Neuronal stem cell (in vitro differentiated cells): ENCODE measurements at regions not wholly inside any gene's neighbourhood (a gene's known extent, or its start where the extent isn't known, plus 50 kb on each side); places are given as distances from the start of the nearest gene placed in this dataset.

Source experiments
- DNase-seq: peaks from one replicate; pipeline ENCODE4 v3.0.0-alpha.2; 2013; ENCODE audit warnings: low spot score
- H2AFZ ChIP-seq: one replicate; pipeline ENCODE4 v1.6.1; 2013; ENCODE audit warnings: mild to moderate bottlenecking, low read length, inconsistent platforms
- H2AK5ac ChIP-seq: 2 replicates; pipeline ENCODE4 v1.6.1; 2013; ENCODE audit warnings: low read depth, mild to moderate bottlenecking, inconsistent platforms, low read length, moderate library complexity, mixed read lengths
- H2BK120ac ChIP-seq: 2 replicates; pipeline ENCODE4 v1.6.1; 2013; ENCODE audit warnings: low read depth, mild to moderate bottlenecking, inconsistent platforms, low read length, moderate library complexity, mixed read lengths
- H2BK12ac ChIP-seq: one replicate; pipeline ENCODE4 v1.6.1; 2013; ENCODE audit warnings: low read length, inconsistent platforms
- H2BK15ac ChIP-seq: 2 replicates; pipeline ENCODE4 v1.6.1; 2013; ENCODE audit warnings: mild to moderate bottlenecking, low read length, inconsistent platforms, mixed read lengths
- H2BK5ac ChIP-seq: one replicate; pipeline ENCODE4 v1.6.1; 2013; ENCODE audit warnings: inconsistent platforms, mild to moderate bottlenecking, low read length, moderate library complexity
- H3K14ac ChIP-seq: one replicate; pipeline ENCODE4 v1.6.1; 2013; ENCODE audit warnings: low read length, inconsistent platforms
- H3K18ac ChIP-seq: 2 replicates; pipeline ENCODE4 v1.6.1; 2013; ENCODE audit warnings: low read length, inconsistent platforms
- H3K23ac ChIP-seq: 2 replicates; pipeline ENCODE4 v1.6.1; 2013; ENCODE audit warnings: low read depth, mild to moderate bottlenecking, mixed read lengths, low read length, inconsistent platforms; ENCODE audit not compliant: poor library complexity
- H3K27ac ChIP-seq: replicated peaks from 3 replicates; pipeline ENCODE4 v1.5.1; 2013; ENCODE audit warnings: low read length, inconsistent platforms
- H3K27me3 ChIP-seq, 3 experiments: 2 replicates each; pipeline ENCODE4 v1.6.1; 2013; ENCODE audit warnings: low read length in 3 of 3, mild to moderate bottlenecking in 2 of 3, inconsistent platforms in 1 of 3, low read depth in 1 of 3, mixed read lengths in 1 of 3, moderate library complexity in 1 of 3; ENCODE audit not compliant: control insufficient read depth in 3 of 3, insufficient read depth in 3 of 3
- H3K36me3 ChIP-seq, 2 donors: replicated peaks in 1 of 2; 2 replicates each; pipeline ENCODE4 v1.6.1; 2013; ENCODE audit warnings: low read length in 2 of 2; ENCODE audit not compliant: control insufficient read depth in 2 of 2, insufficient read depth in 2 of 2
- H3K4ac ChIP-seq: 2 replicates; pipeline ENCODE4 v1.6.1; 2013; ENCODE audit warnings: inconsistent platforms, mild to moderate bottlenecking, low read length, moderate library complexity
- H3K4me1 ChIP-seq, 2 donors: 1 replicate in 1 of 2; 2 replicates in 1 of 2; pipeline ENCODE4 v1.6.1; 2013; ENCODE audit warnings: low read length in 2 of 2, low read depth in 1 of 2; ENCODE audit not compliant: control insufficient read depth in 2 of 2, insufficient read depth in 1 of 2
- H3K4me2 ChIP-seq: one replicate; pipeline ENCODE4 v1.6.1; 2013; ENCODE audit warnings: mild to moderate bottlenecking, low read length, inconsistent platforms; ENCODE audit not compliant: insufficient read depth, poor library complexity, severe bottlenecking
- H3K4me3 ChIP-seq, 2 donors: 2 replicates each; pipeline ENCODE4 v1.5.1; 2013; ENCODE audit warnings: low read length in 2 of 2, mild to moderate bottlenecking in 2 of 2, inconsistent platforms in 1 of 2, moderate library complexity in 1 of 2
- H3K79me1 ChIP-seq: one replicate; pipeline ENCODE4 v1.6.1; 2013; ENCODE audit warnings: low read depth, mild to moderate bottlenecking, inconsistent platforms, low read length, moderate library complexity
- H3K9ac ChIP-seq: one replicate; pipeline ENCODE4 v1.6.1; 2013; ENCODE audit warnings: mild to moderate bottlenecking, low read depth, low read length, inconsistent platforms; ENCODE audit not compliant: poor library complexity
- H3K9me3 ChIP-seq, 2 donors: replicated peaks in 1 of 2; 2 replicates each; pipeline versions ENCODE3 to v1.6.1; 2013; ENCODE audit warnings: low read length in 2 of 2, mild to moderate bottlenecking in 2 of 2, inconsistent platforms in 1 of 2, low read depth in 1 of 2, mixed read lengths in 1 of 2, moderate library complexity in 1 of 2; ENCODE audit not compliant: control insufficient read depth in 2 of 2, insufficient read depth in 1 of 2
- H4K8ac ChIP-seq: one replicate; pipeline ENCODE4 v1.6.1; 2013; ENCODE audit warnings: low read depth, mild to moderate bottlenecking, inconsistent platforms, low read length, moderate library complexity
- H4K91ac ChIP-seq: one replicate; pipeline ENCODE4 v1.6.1; 2013; ENCODE audit warnings: low read length, low read depth, mild to moderate bottlenecking, inconsistent platforms; ENCODE audit not compliant: poor library complexity
- WGBS, 2 donors: extraction: QIAGEN DNeasy Blood & Tissue Kit; methylation state at CpG; one replicate each; pipeline ENCODE4 v1.1.7; 2013; ENCODE audit warnings: missing lambda C conversion rate in 2 of 2, mixed read lengths in 1 of 2; ENCODE audit not compliant: insufficient read length in 2 of 2, insufficient replicate concordance in 1 of 2; ENCODE audit errors: extremely low coverage in 2 of 2; 5-methylcytosine and 5-hydroxymethylcytosine counted together

DNA sequence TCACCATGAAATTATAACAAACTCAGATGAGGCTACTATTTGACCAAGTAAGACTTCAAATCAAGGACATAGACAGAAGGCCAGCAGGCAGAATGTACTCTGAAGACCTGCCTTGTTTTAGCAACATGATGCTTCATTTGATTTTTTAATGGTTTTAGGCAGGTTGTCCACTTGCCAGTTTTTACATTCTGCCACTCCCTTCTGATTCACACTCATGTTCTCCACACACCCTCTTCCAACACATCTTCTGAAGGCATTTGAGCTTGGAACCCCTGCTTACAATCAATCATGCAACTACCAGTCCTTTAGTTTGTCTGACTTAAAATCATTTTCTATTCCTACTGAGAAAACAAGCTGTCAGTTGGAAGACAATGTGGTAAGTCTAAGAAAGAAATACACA is 114.9 kb upstream of the SMIM31 start:
- H3K9ac ChIP-seq, result no peak overlapping the region
- H3K9me3 ChIP-seq, result no peaks in the 10 kb centered on the region
- H3K4me3 ChIP-seq, result no peak overlapping the region
- no peaks in the 10 kb centered on the region for H3K27me3 ChIP-seq
- no peak overlapping the region for H3K4ac ChIP-seq
- no peak overlapping the region for H3K23ac ChIP-seq
- H3K14ac ChIP-seq, result no peak overlapping the region
- no peak overlapping the region for H3K27ac ChIP-seq
- no peaks in the 10 kb centered on the region for H3K79me1 ChIP-seq
- DNase-seq, result no peak
- H2BK12ac ChIP-seq, result no peak overlapping the region
- no peaks in the 10 kb centered on the region for H3K4me1 ChIP-seq
- no peak overlapping the region for H2AFZ ChIP-seq
- H3K18ac ChIP-seq, result no peak overlapping the region
- H4K91ac ChIP-seq, result no peak overlapping the region
- H3K4me2 ChIP-seq, result no peak overlapping the region
- H2AK5ac ChIP-seq, result no peak overlapping the region
- no peak overlapping the region for H2BK5ac ChIP-seq
- H3K36me3 ChIP-seq, result no peaks in the 10 kb centered on the region
- no peak overlapping the region for H4K8ac ChIP-seq
- H2BK15ac ChIP-seq, result no peak overlapping the region
- no peak overlapping the region for H2BK120ac ChIP-seq

DNA sequence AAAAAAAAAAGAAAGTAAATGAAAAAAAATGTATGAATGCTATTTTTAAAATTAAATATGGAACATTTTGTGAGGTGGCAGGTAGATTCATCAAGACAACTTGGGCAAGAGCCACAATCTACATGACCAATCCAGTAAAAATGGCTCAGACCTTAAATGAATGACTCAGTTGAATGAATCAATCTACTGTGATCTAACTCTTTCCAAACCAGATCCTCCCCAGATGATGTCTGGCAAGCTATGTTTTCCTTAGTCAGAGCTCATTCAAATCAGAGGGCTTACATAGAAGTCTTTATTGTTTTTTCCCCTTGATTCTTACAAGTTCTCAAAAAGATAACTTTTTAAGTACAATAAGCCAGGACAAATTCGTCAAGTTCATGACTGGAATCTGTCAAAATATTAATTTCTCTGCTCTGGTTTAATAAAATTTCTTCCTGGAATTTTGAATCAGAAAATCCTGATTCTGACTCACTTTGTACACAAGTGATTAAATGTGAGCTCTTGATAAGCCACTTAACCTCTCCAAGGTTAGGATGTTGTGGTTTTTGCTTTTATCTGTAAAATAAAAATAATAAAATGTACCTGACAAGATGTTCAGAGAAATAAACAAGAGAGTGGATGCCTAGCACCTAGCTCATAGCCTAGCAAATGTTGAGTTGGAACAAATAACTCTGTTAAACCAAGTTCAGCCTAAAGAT is 105.6 kb upstream of the SMIM31 start:
- WGBS, 2 donors, result no CpG with 5 or more reads among the region's 1 CpG
- no peak overlapping the region for H3K4me3 ChIP-seq

DNA sequence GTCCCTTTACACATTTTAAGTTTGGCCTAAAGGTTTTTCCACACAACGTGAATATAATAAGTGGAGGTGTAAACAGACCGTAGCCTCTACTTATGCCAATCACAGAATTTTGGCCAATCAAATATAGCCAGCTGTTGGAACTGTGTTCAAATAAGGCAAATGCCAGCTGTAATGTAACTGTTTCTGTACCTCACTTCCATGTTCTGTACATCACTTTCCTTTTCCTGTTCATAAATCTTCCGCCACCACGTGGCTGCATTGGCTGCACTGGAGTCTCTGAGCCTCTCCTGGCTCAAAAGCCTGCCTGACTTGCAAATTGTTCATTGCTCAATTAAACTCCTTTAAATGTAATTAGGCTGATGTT is 105.1 kb upstream of the SMIM31 start:
- no peak for DNase-seq
- Histone ChIP-seq H2AFZ (no peak overlapping the region), H3K14ac (no peak overlapping the region), H3K27ac (no peak overlapping the region), H2AK5ac (no peak overlapping the region), H3K4me1 (peaks cover 0 to 6% of the 10 kb centered on the region in 2 donors), H3K9ac (no peak overlapping the region), H3K4me3 (no peak overlapping the region), H2BK120ac (no peak overlapping the region), H3K79me1 (no peaks in the 10 kb centered on the region), H3K36me3 (no peaks in the 10 kb centered on the region), H3K27me3 (no peaks in the 10 kb centered on the region), H4K8ac (no peak overlapping the region), H3K18ac (no peak overlapping the region), H2BK12ac (no peak overlapping the region), H4K91ac (no peak overlapping the region), H3K4me2 (no peak overlapping the region), H2BK5ac (no peak overlapping the region), H2BK15ac (no peak overlapping the region), H3K9me3 (no peaks in the 10 kb centered on the region), H3K4ac (no peak overlapping the region), H3K23ac (no peak overlapping the region)
- no CpG with 5 or more reads among the region's 4 CpGs for WGBS, 2 donors

More for the DNA sequence above, 105.6 kb upstream of the SMIM31 start:
- H3K9ac ChIP-seq, result no peak overlapping the region
- no peak overlapping the region for H3K18ac ChIP-seq
- H3K27ac ChIP-seq, result no peak overlapping the region
- no peak overlapping the region for H3K23ac ChIP-seq
- peaks cover 0 to 6% of the 10 kb centered on the region in 2 donors for H3K4me1 ChIP-seq
- no peak overlapping the region for H2BK120ac ChIP-seq
- no peak overlapping the region for H3K14ac ChIP-seq
- DNase-seq, result no peak
- H4K91ac ChIP-seq, result no peak overlapping the region
- H2BK12ac ChIP-seq, result no peak overlapping the region
- H2AFZ ChIP-seq, result no peak overlapping the region
- no peaks in the 10 kb centered on the region for H3K36me3 ChIP-seq
- no peak overlapping the region for H3K4ac ChIP-seq
- H2BK5ac ChIP-seq, result no peak overlapping the region
- H3K79me1 ChIP-seq, result no peaks in the 10 kb centered on the region
- H2BK15ac ChIP-seq, result no peak overlapping the region
- H3K4me2 ChIP-seq, result no peak overlapping the region
- no peak overlapping the region for H4K8ac ChIP-seq
- no peaks in the 10 kb centered on the region for H3K9me3 ChIP-seq
- H2AK5ac ChIP-seq, result no peak overlapping the region
- H3K27me3 ChIP-seq, result no peaks in the 10 kb centered on the region

DNA sequence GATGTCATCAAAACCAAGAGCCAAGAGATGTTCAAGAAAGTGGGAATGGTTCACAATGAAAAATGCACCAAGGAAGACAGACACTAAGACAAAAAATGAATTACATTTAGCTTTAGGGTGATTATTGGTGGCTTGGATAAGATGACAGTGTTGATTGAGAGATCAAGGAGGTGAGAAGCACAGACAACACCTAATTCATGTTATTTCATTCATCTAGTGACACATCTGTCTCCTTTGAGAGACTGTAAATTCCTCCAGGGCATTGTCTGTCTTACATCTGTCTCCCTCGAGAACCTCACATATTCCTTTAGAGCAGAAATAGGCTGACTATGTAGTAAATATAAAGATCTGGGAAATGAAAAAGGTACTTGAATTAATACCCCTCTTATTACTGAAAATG is 94.2 kb upstream of the SMIM31 start:
- WGBS, 2 donors, result no CpG with 5 or more reads among the region's 1 CpG
- H3K23ac ChIP-seq, result no peak overlapping the region
- no peak overlapping the region for H3K9ac ChIP-seq
- no peaks in the 10 kb centered on the region for H3K4me1 ChIP-seq
- H3K14ac ChIP-seq, result no peak overlapping the region
- no peak overlapping the region for H2AFZ ChIP-seq
- DNase-seq, result no peak
- H3K79me1 ChIP-seq, result peaks cover 2% of the 10 kb centered on the region
- no peak overlapping the region for H3K4me3 ChIP-seq
- no peak overlapping the region for H4K8ac ChIP-seq
- no peak overlapping the region for H3K18ac ChIP-seq
- no peak overlapping the region for H3K4ac ChIP-seq
- no peak overlapping the region for H2BK12ac ChIP-seq
- no peak overlapping the region for H3K27ac ChIP-seq
- no peaks in the 10 kb centered on the region for H3K27me3 ChIP-seq
- H2AK5ac ChIP-seq, result no peak overlapping the region
- peaks cover 0 to 1% of the 10 kb centered on the region in 2 donors for H3K9me3 ChIP-seq
- no peak overlapping the region for H4K91ac ChIP-seq
- no peak overlapping the region for H2BK5ac ChIP-seq
- no peak overlapping the region for H2BK120ac ChIP-seq
- H2BK15ac ChIP-seq, result no peak overlapping the region
- H3K36me3 ChIP-seq, result no peaks in the 10 kb centered on the region
- H3K4me2 ChIP-seq, result no peak overlapping the region
